ENCODE measurements at regions not wholly inside any gene's neighbourhood (a gene's known extent, or its start where the extent isn't known, plus 50 kb on each side); places are given as distances from the start of the nearest gene placed in this dataset.
"Not testable (repeated sequence)": the region's sequence is repeated elsewhere in the genome, so short reads cannot be mapped to it uniquely, and the experiment has no call there.

- no peak for DNase-seq (ENCODE audit: low read depth)
- no peak overlapping the region for H3K4me3 ChIP-seq (ENCODE audit: low read depth, low read length)
- TF ChIP-seq, protein P1, sequence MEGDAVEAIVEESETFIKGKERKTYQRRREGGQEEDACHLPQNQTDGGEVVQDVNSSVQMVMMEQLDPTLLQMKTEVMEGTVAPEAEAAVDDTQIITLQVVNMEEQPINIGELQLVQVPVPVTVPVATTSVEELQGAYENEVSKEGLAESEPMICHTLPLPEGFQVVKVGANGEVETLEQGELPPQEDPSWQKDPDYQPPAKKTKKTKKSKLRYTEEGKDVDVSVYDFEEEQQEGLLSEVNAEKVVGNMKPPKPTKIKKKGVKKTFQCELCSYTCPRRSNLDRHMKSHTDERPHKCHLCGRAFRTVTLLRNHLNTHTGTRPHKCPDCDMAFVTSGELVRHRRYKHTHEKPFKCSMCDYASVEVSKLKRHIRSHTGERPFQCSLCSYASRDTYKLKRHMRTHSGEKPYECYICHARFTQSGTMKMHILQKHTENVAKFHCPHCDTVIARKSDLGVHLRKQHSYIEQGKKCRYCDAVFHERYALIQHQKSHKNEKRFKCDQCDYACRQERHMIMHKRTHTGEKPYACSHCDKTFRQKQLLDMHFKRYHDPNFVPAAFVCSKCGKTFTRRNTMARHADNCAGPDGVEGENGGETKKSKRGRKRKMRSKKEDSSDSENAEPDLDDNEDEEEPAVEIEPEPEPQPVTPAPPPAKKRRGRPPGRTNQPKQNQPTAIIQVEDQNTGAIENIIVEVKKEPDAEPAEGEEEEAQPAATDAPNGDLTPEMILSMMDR (conservative IDR thresholded peaks at IDR 0.05; ENCODE audit: low read depth, low read length), result no peak
Observed at GRCh38 chr14:38589747-38590350, 334.0 kb upstream of the CLEC14A start.

GRCh38 chr14:38583471-38583870 is 327.6 kb upstream of the CLEC14A start:
- DNase-seq (ENCODE audit: low read depth), result no peak
- TF ChIP-seq, protein P1 (conservative IDR thresholded peaks at IDR 0.05; ENCODE audit: low read depth, low read length), result no peak
- H3K4me3 ChIP-seq (ENCODE audit: low read depth, low read length), result no peak overlapping the region

DNA sequence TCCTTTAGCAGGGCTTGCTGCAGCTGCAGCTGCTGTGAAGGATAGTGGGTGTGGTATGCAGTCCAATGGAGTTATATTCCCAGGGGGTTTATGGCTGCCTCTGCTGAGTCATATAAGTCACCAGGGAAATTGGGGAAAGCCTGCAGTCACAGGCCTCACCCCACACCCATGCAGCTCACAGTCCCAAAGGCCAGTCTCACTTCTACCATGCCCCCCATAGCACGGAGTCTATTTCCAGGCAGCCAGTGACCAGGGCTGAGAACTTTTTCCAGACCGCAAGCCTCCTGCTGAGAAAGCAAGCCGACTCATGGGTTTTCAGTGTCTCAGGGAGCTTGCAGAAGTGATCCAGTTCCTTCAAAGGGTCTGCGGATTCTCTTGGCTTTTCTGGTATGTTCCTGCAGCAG is 322.4 kb upstream of the CLEC14A start:
- no peak for DNase-seq (ENCODE audit: low read depth)
- no peak overlapping the region for H3K4me3 ChIP-seq (ENCODE audit: low read depth, low read length)
- TF ChIP-seq, protein P1 (conservative IDR thresholded peaks at IDR 0.05; ENCODE audit: low read depth, low read length), result no peak

DNA sequence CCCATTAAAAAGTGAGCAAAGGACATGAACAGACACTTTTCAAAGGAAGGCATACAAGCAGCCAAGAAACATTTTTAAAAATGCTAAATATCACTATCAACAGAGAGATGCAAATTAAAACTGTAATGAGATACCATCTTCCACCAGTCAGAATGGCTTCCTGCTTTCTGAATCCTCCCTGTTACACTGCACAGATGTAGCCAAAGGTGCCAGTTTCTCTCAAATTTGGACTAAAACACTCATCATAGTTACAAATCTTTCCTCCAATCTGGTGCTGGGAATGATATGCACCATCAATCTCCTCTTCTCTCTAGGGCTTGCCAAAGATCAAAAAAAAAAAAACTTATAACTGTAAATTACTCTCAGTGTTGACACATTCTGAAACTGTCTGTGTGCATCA is 311.8 kb upstream of the CLEC14A start:
- H3K4me3 ChIP-seq (ENCODE audit: low read depth, low read length), result no peak overlapping the region
- TF ChIP-seq, protein P1 (conservative IDR thresholded peaks at IDR 0.05; ENCODE audit: low read depth, low read length), result no peak
- DNase-seq (ENCODE audit: low read depth), result no peak

DNA sequence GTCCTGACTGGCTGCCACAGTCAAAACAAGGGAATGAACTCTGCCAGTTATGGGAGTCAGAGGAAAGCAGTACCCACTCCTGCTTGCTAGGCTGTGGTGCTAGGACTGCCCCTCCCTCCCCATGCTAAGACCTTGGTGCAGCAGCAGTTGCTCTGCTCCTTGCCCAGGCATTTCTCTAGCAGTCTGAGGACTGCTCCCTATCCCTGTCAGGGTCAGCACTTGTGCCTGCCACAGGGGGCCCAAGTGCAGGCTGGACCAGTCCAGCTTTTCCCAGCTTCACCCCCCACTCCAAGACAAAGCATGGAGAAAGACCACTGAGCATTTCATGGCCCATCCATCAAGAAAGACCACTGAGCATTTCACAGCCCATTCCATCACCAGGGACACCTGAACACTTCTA is 305.8 kb upstream of the CLEC14A start:
- TF ChIP-seq, protein P1 (conservative IDR thresholded peaks at IDR 0.05; ENCODE audit: low read depth, low read length), result no peak
- no peak overlapping the region for H3K4me3 ChIP-seq (ENCODE audit: low read depth, low read length)
- no peak for DNase-seq (ENCODE audit: low read depth)

DNA sequence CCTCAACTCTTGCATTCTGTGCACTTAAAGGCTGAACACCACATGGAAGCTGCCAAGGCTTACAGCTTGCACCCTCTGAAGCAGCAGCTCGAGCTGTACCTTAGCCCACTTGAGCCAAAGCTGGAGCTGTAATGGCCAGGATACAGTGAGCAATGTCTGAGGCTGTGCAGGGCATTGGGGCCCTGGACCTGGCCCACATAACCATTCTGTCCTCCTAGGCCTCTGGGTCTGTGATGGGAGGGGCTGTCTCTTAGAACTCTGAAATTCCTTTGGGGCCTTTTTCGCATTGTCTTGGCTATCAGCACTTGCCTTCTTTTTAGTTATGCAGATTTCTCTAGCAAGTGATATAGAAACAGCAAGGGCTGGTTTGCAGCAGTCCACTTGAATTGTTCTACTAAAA is 303.8 kb upstream of the CLEC14A start:
- DNase-seq (ENCODE audit: low read depth), result no peak
- TF ChIP-seq, protein P1 (conservative IDR thresholded peaks at IDR 0.05; ENCODE audit: low read depth, low read length), result no peak
- H3K4me3 ChIP-seq (ENCODE audit: low read depth, low read length), result no peak overlapping the region

- not testable (repeated sequence) for DNase-seq (ENCODE audit: low read depth); H3K4me3 ChIP-seq (ENCODE audit: low read depth, low read length)
Observed at GRCh38 chr14:38557391-38557790, 301.5 kb upstream of the CLEC14A start.

Measured in epithelial cell of proximal tubule (primary cell).